ENCODE measurements at regions not wholly inside any gene's neighbourhood (a gene's known extent, or its start where the extent isn't known, plus 50 kb on each side); places are given as distances from the start of the nearest gene placed in this dataset.

DNA sequence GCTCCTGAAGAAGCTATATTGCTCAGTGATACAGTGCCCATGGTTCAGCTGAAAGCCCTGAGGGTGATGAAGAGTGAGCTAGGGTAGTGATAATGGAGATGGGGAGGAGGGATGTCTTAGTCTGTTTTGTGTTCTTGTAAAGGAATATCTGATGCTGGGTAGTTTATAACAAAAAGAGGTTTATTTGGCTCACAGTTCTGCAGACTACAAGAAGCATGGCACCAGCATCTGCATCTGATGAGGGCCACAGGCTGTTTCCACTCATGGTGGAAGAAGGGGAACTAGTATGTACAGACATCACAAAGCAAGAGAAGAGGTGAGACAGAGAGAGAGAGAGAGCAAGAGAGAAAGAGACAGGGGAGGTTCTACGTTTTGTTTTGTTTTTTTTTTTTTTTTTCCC is 417.3 kb upstream of the TRIB2 start:
- DNase-seq, result no peak

DNA sequence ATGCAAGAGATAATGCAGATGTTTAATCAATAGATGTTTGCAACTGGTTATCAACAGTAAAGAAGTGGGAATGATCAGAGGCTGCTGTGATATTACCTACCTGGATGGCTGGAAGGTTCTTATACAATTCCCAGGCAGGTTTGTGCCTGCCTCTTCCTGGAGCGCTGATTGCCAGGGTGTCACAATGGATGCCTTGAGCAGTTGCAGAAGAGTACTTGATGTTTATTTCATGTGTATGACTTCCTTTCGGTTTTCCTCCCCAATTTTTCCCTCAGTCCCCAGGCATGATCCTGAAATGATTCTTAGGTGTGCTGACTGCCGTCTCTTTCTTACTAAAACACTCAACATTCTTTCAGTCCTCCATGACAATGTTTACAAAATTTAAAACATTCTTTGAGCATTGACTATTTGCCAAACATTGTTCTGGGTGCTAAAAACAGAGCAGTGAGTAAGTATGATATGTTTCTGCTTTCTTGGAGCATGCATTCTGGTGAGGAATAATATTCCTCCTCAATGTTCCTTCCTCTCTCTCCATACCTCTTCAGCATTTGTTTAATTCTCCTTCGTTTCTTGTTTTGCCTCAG is 416.6 kb upstream of the TRIB2 start:
- DNase-seq, result no peak

- DNase-seq, result no peak
These were observed 415.8 kb upstream of the TRIB2 start for GRCh38 chr2:12300927-12301326.

- no peak for DNase-seq
These were observed 414.6 kb upstream of the TRIB2 start for GRCh38 chr2:12302140-12302539.

- no peak for DNase-seq
These were observed 414.0 kb upstream of the TRIB2 start for GRCh38 chr2:12302691-12303090.

DNA sequence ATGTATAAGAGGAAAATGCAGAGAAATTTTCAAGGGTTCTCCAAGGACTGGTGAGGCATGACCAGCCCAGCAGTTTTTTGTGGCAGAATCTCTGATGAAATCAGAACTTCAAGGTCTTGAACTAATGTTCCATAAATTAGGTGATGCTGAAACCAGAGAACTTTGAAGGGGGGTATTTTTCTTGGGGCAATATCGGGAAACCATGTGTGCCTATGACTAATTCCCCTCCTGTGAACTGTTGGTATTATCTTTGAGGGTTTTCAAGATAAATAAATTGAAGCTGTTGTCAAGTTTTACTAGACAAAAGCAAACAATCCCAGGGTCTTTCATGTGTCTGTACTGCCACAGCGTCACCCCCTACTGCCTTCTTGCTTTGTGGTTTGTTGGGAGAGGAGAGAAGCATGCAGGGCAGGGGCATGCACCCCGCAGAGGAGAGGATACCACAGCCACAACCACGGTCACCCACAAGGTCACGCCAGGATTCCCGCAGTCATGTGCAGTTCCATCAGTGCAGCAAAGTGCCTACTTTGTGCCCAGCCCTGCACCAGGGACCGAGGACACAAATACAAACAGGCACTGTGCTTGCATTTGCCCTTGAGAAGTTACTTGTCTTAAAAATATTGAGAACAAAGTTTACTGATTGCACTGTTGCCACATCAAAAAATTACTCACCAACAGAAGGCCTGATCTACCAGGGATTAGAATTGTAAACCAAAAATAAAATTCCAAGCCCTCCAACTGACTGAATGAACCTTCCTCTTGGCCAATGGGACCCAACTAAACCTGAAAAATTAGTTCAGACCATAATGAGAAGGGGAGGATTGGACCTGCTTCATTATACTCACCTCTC is 413.3 kb upstream of the TRIB2 start:
- DNase-seq, result peak; percentile 10

DNA sequence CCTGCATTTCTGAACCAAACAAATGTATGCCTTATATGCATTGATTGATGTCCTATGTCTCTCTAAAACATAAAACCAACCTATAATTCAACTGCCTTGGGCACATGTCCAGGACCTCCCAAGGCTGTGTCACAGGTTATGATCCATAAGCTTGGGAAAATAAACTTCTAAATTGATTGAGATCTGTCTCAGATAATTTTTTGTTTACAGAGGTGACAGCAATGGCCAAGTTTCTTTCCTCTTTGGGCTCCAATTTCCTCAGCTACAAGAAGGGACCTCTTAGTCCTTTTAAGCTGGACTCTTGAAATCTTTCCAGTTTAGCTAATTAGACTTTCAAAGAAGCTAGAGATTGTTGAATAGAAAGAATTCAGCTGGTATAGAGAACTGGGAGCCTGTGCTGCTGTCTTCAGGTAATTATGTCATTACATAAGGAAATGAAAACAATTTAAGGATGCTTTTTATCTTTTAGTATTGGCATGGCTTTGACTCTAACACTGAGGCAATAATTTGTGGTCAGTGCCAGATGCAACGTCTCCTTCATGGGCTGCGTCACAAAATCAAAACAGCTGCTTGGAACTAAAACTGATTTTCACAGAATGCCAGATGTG is 412.1 kb upstream of the TRIB2 start:
- DNase-seq, result no peak

- DNase-seq, result no peak
These were observed 410.8 kb upstream of the TRIB2 start for GRCh38 chr2:12305931-12306330.

DNA sequence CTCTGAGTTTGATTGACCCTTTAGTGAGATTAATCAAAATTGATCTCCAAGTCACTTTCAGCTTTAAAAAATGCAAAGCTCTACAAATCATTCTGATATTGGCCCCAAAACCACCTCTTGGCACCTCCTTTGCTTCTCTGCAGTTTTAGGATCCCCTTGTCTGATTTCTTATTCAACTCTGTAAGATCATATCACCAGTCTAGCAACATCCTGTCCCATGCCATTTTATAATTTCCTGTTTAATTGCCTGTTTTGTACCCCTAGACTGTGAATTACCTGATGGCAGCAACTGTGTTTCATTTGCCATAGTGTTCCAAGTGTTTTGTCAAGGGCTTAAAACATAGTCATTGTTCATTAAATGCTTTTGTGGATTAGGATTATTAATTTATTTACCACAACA is 406.3 kb upstream of the TRIB2 start:
- no peak for DNase-seq

- no peak for DNase-seq
These were observed 403.1 kb upstream of the TRIB2 start for GRCh38 chr2:12313445-12314126.

GRCh38 chr2:12314127-12314760 is 402.5 kb upstream of the TRIB2 start:
- DNase-seq, result no peak

DNA sequence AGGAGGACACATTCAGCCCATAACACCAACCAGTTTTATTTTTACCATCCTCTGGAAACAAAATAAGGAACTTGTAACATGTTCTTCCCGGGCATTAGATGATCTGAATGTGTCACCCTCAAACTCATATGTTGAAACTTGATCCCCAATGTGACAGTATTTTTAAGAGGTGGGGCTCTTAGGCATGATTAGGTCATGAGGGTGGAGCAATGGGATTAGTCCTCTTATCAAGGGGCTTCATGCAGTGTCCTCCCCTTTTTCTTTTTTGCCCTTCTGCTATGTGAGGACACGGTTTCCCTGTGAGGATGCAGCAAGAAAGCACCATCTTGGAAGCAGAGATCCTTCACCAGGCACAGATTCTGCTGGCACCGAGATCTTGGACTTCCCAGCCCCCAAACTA is 401.5 kb upstream of the TRIB2 start:
- no peak for DNase-seq

DNA sequence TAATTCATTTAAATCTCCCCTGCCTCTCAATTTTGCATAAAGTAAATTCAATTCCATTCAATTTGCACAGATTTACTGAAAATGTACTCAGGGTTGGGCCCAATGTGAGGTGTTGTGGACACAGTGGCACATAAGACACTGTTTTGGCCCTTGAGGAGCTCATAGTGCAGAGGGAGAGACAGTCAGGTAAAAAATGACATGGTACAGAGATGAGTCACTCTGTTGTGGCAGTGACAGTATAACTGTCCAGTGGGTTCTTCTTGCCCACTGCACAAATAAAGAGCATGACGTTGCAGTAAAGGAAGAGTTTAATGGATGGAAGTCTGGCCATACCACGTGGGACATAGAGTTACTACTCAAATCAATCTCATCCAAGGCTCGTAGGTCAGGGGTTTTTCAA is 400.3 kb upstream of the TRIB2 start:
- DNase-seq, result no peak

GRCh38 chr2:12317286-12317685 is 399.4 kb upstream of the TRIB2 start:
- DNase-seq, result no peak

DNA sequence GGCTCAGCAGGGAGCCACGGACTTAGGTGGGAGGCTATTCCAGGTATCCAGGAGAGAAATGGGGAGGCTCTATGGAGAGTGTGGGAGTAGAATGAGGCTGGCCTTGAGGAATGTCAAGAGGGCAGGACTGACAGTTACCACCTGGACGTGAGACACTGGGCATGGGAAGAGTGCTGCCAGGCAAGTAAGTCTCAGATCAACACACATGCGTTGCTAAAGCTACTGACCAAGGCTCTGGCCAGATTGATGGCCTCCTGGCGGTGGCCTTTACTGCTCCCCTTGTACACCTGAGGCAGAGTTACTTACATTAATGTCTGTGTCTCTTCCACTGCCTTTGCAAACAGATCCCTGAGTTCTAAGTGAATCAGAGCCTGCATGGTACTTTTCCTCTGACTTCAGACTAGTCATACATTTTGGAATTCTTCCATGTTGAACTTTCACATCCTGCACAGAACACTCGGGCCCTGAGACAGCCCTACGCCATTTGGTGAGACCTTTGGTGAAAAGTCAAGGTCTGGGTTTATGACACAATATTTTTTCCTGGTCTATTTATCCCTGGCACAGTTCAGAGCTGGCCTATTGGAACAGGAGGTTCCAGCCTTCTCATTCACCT is 398.8 kb upstream of the TRIB2 start:
- no peak for DNase-seq

GRCh38 chr2:12318427-12319057 is 398.2 kb upstream of the TRIB2 start:
- DNase-seq, result no peak

DNA sequence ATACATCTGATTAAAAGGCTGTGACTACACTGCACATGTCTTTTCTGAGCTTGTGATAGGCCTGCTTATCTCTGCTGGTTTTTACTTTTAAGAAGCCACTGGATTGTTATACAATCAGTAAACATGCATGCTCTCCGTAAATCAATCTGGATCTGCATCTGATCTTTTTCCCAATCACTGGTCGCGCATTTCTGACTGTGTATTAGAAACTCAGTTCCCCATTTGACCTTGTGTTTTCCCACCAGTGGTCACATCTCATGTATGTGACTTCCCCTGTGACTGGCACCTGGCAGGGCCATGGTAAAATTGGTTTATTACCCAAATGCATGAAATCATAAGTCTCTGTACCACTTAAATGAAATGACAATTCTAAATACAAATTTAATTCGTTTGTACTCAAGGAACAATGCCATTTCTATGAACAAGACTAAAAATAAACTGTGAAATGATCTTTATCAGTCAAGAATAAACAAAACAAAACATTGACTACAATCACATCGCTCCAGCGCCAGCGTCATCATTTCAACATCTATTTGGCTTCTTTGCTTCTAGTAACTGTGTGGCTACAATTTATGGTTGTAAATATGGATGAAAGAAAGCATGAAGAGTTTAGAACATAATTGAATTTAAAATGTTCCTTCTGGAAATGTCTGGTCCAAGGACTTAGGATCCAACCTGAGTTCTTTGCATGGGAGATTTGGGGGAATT is 396.6 kb upstream of the TRIB2 start:
- DNase-seq, result no peak

- no peak for DNase-seq
These were observed 395.6 kb upstream of the TRIB2 start for GRCh38 chr2:12320991-12321641.

GRCh38 chr2:12321886-12322285 is 394.9 kb upstream of the TRIB2 start:
- no peak for DNase-seq

DNA sequence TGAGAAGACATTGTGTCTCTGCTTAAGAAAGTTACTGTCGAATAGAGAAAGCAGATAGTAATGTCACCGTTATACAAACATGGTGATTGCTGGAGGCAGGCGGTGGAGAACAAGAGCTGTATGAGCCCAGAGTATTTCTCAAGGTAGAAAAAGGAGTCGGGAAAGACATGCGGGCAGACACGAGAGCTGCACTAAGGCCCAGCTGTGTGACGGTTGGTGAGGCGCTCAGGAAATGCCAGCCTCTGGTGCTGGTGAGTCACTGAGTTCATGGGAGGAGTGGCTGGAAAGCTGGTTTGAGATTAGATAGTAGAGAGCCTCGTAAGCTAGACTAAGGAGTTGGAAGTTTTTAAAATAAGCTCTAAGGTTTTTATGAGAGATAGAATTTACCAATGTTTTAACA is 390.9 kb upstream of the TRIB2 start:
- no peak for DNase-seq

Measured in activated CD4-positive, alpha-beta T cell treated with anti-CD3 and anti-CD28 coated beads for 48 hours (primary cell).